ENCODE measurements at regions not wholly inside any gene's neighbourhood (a gene's known extent, or its start where the extent isn't known, plus 50 kb on each side); places are given as distances from the start of the nearest gene placed in this dataset.
"Not testable (repeated sequence)": the region's sequence is repeated elsewhere in the genome, so short reads cannot be mapped to it uniquely, and the experiment has no call there.

- Histone ChIP-seq H3K4me3 (ENCODE audit: low read length) (no peak overlapping the region), H3K4me1 (ENCODE audit: insufficient read depth, low read length) (no peaks in the 10 kb centered on the region), H3K9me3 (ENCODE audit: low read depth, low read length) (no peaks in the 10 kb centered on the region), H3K27me3 (ENCODE audit: insufficient read depth, low read length) (no peaks in the 10 kb centered on the region)
Observed at GRCh38 chr1:195238313-195238712, 1369.9 kb downstream of the KCNT2 start.

GRCh38 chr1:195236991-195237889 is 1371.0 kb downstream of the KCNT2 start:
- H3K4me3 ChIP-seq (ENCODE audit: low read length): no peak overlapping the region
- no peaks in the 10 kb centered on the region for H3K27me3 ChIP-seq (ENCODE audit: insufficient read depth, low read length)
- no peaks in the 10 kb centered on the region for H3K9me3 ChIP-seq (ENCODE audit: low read depth, low read length)
- H3K4me1 ChIP-seq (ENCODE audit: insufficient read depth, low read length): no peaks in the 10 kb centered on the region

- H3K27me3 ChIP-seq (ENCODE audit: insufficient read depth, low read length): no peaks in the 10 kb centered on the region
- H3K4me1 ChIP-seq (ENCODE audit: insufficient read depth, low read length): no peaks in the 10 kb centered on the region
- peaks cover 14% of the 10 kb centered on the region for H3K9me3 ChIP-seq (ENCODE audit: low read depth, low read length)
- no peak overlapping the region for H3K4me3 ChIP-seq (ENCODE audit: low read length)
Observed at GRCh38 chr1:195218428-195219212, 1389.6 kb downstream of the KCNT2 start.

- Histone ChIP-seq H3K27me3 (ENCODE audit: insufficient read depth, low read length) (no peaks in the 10 kb centered on the region), H3K4me1 (ENCODE audit: insufficient read depth, low read length) (no peaks in the 10 kb centered on the region), H3K4me3 (ENCODE audit: low read length) (no peak overlapping the region), H3K9me3 (ENCODE audit: low read depth, low read length) (no peaks in the 10 kb centered on the region)
Observed at GRCh38 chr1:195202241-195202640, 1406.0 kb downstream of the KCNT2 start.

DNA sequence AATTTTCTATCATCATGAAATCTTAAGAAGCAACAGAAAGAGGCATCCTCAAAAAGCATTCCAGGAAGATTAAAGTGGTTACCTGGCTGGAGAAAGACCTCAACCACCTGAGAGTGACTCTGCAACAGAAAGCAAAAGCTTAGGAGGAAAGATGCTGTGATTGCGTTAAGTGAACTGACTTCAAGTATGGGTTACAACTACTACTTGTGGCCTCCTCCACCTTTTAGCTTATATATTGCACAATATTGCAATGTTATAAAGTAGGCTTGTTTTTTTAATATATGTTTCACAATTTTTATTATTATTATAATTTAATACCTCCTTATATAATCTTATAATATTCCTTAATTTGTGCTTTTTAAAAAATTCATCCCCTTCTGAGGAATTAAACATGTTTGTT is 1407.5 kb downstream of the KCNT2 start:
- H3K4me3 ChIP-seq (ENCODE audit: low read length): no peak overlapping the region

GRCh38 chr1:195197116-195197515 is 1411.1 kb downstream of the KCNT2 start:
- Histone ChIP-seq H3K9me3 (ENCODE audit: low read depth, low read length) (no peaks in the 10 kb centered on the region), H3K4me3 (ENCODE audit: low read length) (no peak overlapping the region), H3K27me3 (ENCODE audit: insufficient read depth, low read length) (no peaks in the 10 kb centered on the region), H3K4me1 (ENCODE audit: insufficient read depth, low read length) (no peaks in the 10 kb centered on the region)

More for the DNA sequence above, 1407.5 kb downstream of the KCNT2 start:
- H3K4me1 ChIP-seq (ENCODE audit: insufficient read depth, low read length): no peaks in the 10 kb centered on the region
- H3K9me3 ChIP-seq (ENCODE audit: low read depth, low read length): no peaks in the 10 kb centered on the region
- no peaks in the 10 kb centered on the region for H3K27me3 ChIP-seq (ENCODE audit: insufficient read depth, low read length)

GRCh38 chr1:195195423-195196057 is 1412.7 kb downstream of the KCNT2 start:
- no peak overlapping the region for H3K4me3 ChIP-seq (ENCODE audit: low read length)
- H3K4me1 ChIP-seq (ENCODE audit: insufficient read depth, low read length): no peaks in the 10 kb centered on the region
- H3K27me3 ChIP-seq (ENCODE audit: insufficient read depth, low read length): no peaks in the 10 kb centered on the region
- no peaks in the 10 kb centered on the region for H3K9me3 ChIP-seq (ENCODE audit: low read depth, low read length)

DNA sequence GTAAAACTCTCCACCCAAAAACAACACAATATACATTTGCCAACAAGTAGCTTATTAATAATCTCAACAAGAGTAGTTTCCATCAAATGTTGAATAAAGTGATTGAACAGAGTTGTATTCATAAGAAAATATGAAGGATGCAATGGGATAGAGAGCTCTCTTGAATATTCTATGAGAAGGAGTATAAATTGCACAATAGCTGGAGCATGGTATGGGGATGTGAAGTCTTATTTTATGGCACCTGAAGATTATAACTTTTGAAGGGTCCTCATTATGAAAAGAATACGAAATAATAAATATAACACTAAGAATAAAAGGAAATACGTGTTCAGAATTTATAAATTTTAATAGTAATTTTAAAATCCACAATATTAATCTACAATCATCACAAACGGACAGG is 1415.1 kb downstream of the KCNT2 start:
- no peaks in the 10 kb centered on the region for H3K27me3 ChIP-seq (ENCODE audit: insufficient read depth, low read length)
- no peaks in the 10 kb centered on the region for H3K4me1 ChIP-seq (ENCODE audit: insufficient read depth, low read length)
- no peak overlapping the region for H3K4me3 ChIP-seq (ENCODE audit: low read length)
- no peaks in the 10 kb centered on the region for H3K9me3 ChIP-seq (ENCODE audit: low read depth, low read length)

- Histone ChIP-seq H3K9me3 (ENCODE audit: low read depth, low read length) (no peaks in the 10 kb centered on the region), H3K4me1 (ENCODE audit: insufficient read depth, low read length) (no peaks in the 10 kb centered on the region), H3K27me3 (ENCODE audit: insufficient read depth, low read length) (no peaks in the 10 kb centered on the region), H3K4me3 (ENCODE audit: low read length) (no peak overlapping the region)
Observed at GRCh38 chr1:195188821-195189220, 1419.4 kb downstream of the KCNT2 start.

GRCh38 chr1:195186544-195186943 is 1421.7 kb downstream of the KCNT2 start:
- H3K4me1 ChIP-seq (ENCODE audit: insufficient read depth, low read length): no peaks in the 10 kb centered on the region
- H3K4me3 ChIP-seq (ENCODE audit: low read length): no peak overlapping the region
- no peaks in the 10 kb centered on the region for H3K9me3 ChIP-seq (ENCODE audit: low read depth, low read length)
- H3K27me3 ChIP-seq (ENCODE audit: insufficient read depth, low read length): no peaks in the 10 kb centered on the region

- Histone ChIP-seq H3K4me1 (ENCODE audit: insufficient read depth, low read length) (no peaks in the 10 kb centered on the region), H3K9me3 (ENCODE audit: low read depth, low read length) (no peaks in the 10 kb centered on the region), H3K27me3 (ENCODE audit: insufficient read depth, low read length) (no peaks in the 10 kb centered on the region), H3K4me3 (ENCODE audit: low read length) (no peak overlapping the region)
Observed at GRCh38 chr1:195185736-195186135, 1422.5 kb downstream of the KCNT2 start.

GRCh38 chr1:195185321-195185720 is 1422.9 kb downstream of the KCNT2 start:
- Histone ChIP-seq H3K27me3 (ENCODE audit: insufficient read depth, low read length) (no peaks in the 10 kb centered on the region), H3K4me3 (ENCODE audit: low read length) (no peak overlapping the region), H3K4me1 (ENCODE audit: insufficient read depth, low read length) (no peaks in the 10 kb centered on the region), H3K9me3 (ENCODE audit: low read depth, low read length) (no peaks in the 10 kb centered on the region)

DNA sequence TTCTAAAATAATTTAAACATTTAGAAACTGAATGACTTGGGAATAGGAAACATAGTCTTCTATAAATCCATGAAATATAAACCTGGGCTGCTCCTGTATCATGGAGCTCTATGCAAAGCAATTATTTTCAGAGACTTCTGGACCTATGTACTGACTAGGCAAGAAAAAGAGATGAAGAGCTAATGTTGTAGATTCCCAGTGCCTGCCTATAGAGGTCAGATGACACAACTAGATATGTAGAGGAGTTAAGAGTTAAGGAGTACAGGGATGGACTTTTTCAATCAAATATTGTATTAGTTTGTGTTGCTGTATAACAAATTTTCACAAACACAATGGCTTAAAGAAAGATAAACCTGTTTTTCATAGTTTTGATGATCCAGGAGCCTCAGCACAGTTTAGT is 1434.5 kb downstream of the KCNT2 start:
- H3K9me3 ChIP-seq (ENCODE audit: low read depth, low read length): peaks cover 5% of the 10 kb centered on the region
- H3K4me1 ChIP-seq (ENCODE audit: insufficient read depth, low read length): no peaks in the 10 kb centered on the region
- H3K4me3 ChIP-seq (ENCODE audit: low read length): no peak overlapping the region
- no peaks in the 10 kb centered on the region for H3K27me3 ChIP-seq (ENCODE audit: insufficient read depth, low read length)

GRCh38 chr1:195159795-195160194 is 1448.4 kb downstream of the KCNT2 start:
- not testable (repeated sequence) for H3K4me1 ChIP-seq (ENCODE audit: insufficient read depth, low read length); H3K27me3 ChIP-seq (ENCODE audit: insufficient read depth, low read length); H3K4me3 ChIP-seq (ENCODE audit: low read length); H3K9me3 ChIP-seq (ENCODE audit: low read depth, low read length)

- no peak overlapping the region for H3K4me3 ChIP-seq (ENCODE audit: low read length)
- no peaks in the 10 kb centered on the region for H3K9me3 ChIP-seq (ENCODE audit: low read depth, low read length)
- H3K27me3 ChIP-seq (ENCODE audit: insufficient read depth, low read length): no peaks in the 10 kb centered on the region
- H3K4me1 ChIP-seq (ENCODE audit: insufficient read depth, low read length): no peaks in the 10 kb centered on the region
Observed at GRCh38 chr1:195158091-195158490, 1450.1 kb downstream of the KCNT2 start.

All from mononuclear cell (primary cell).